CD4-positive, alpha-beta T cell treated with Interleukin-2 at 100 ng/mL for 4 hours (primary cell): ENCODE measurements at regions not wholly inside any gene's neighbourhood (a gene's known extent, or its start where the extent isn't known, plus 50 kb on each side); places are given as distances from the start of the nearest gene placed in this dataset.
"Not testable (repeated sequence)": the region's sequence is repeated elsewhere in the genome, so short reads cannot be mapped to it uniquely, and the experiment has no call there.

Source experiments
- DNase-seq: peaks from one replicate; pipeline ENCODE4 v3.0.0-alpha.2; 2020; ENCODE audit warnings: low spot score

GRCh38 chr20:40274912-40275533 lies 414.0 kb downstream of the MAFB start:
- no peak for DNase-seq

DNA sequence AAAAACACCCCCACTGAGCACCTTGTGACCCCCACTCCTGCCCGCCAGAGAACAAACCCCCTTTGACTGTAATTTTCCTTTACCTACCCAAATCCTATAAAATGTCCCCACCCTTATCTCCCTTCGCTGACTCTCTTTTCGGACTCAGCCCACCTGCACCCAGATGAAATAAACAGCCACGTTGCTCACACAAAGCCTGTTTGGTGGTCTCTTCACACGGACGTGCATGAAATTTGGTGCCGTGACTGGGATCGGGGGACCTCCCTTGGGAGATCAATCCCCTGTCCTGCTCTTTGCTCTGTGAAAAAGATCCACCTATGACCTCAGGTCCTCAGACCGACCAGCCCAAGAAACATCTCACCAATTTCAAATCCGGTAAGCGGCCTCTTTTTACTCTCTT lies 419.8 kb downstream of the MAFB start:
- DNase-seq, result not testable (repeated sequence)

GRCh38 chr20:40268321-40269075 lies 420.5 kb downstream of the MAFB start:
- DNase-seq, result no peak

DNA sequence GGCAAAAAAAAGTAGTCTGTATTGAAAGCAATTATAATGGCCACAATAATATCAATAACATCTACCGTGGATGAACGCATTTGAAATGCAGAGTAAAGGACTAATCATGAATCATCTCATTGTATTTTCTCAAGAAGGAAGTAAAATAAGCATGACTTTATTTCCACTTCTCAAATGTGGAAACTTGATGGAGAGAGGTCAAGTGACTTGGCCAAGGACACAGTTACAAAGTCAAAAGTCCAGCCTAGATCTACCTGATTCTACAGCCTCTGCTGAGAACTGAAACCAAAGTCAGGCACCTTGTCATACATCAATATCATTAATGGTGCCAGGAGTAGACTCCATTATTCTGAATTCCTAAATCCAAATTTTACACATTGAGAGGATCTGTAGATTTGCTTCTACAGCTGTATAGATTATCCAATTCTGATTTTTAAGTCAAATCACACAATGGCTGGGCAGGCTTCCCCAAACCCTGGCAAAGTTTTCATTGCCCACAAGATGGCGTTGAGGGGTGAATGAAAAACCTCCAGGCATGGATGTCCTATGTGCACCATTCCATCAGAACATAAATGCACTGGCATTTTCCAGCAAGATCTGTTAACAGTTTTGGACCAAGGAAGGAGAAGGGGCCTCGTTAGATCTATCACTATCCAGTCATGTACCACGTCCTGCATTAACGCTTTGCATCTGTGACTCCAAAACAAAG lies 423.1 kb downstream of the MAFB start:
- no peak for DNase-seq

DNA sequence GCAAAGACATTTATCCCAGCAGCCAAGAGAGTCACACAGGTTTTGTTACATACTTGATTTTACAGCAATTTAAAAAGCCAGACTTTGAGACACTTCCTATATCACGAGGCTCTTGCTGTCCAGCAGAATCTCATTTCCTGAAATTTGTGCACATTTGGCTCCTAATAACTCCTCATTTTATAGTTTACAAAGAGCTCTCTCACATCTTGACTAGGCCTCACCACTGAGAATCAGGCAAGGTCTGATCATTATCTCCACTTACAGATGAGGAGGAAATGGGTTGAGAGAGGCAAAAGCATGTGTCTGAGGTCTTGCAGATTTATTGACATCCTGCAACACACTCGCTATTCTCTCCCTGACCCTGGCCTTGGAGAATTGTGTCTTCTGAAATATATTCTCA lies 426.8 kb downstream of the MAFB start:
- DNase-seq, result no peak

DNA sequence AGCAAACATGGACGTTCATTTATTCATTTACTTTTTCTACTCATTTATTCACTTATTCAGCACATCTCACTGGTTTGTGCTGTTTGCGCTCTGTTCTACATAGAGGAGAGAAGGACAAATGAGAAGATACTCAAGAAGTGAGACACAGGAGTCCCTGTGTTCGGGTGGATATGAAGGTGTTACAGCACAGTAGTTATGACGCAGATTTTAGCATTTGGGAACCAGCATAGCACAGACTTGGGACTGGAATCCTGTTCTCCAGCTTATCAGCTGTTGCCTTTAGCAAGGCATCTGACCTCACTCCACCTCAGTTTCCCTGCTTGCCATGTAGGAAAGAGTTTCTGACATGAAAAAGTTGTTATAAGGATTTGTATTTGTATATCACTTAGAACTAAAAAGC lies 430.1 kb downstream of the MAFB start:
- DNase-seq, result no peak

GRCh38 chr20:40257763-40258162 lies 431.3 kb downstream of the MAFB start:
- no peak for DNase-seq

DNA sequence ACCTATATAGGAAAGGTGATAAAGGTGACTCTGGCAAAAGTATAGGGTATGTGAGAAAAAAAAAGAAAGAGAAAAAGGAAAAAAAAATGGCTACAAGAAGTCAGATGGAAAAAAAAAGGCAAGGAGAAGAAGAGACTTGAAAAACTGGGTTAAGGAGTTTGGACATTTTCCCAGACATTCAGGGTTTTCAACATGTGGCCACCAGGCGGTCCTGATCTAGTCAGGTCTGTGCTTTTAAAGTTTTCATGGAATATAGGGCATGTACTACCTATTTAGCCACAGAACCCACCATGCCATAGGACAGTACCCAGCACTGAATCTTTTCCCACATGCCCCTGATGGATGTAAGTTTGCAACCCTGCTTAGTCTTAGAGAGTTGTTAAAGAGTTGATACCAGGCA lies 433.7 kb downstream of the MAFB start:
- no peak for DNase-seq

- DNase-seq, result no peak
These were observed 434.8 kb downstream of the MAFB start for GRCh38 chr20:40254023-40254772.

DNA sequence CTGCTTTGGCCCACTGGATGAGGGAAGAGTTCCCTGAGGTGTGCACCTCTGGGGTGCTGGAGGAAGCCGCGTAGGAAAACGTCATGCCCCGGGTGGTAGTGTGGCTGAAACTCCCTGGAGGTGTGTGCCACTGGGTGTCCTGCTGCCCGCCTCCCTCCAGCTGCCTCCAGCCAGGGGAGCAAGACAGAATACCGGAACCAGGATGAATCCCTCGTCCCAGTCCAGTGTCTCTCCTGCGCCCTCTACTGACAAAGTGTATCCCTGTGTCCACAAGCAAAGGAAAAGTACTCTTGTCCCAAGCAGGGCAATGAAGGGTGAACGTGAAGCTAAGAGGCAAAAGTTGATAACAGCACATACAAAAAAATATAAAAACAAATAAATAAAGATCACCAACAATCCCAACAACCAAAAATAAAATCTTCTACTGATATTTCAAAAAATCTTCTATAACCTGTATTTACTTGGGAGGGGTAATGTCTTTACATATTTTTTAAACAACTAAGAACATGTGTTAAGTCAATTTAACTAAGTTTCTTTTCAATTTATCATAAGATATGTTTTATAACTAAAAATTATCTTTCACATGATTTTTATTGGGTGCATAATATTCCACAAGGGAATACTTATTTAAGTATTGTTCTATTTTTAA lies 437.6 kb downstream of the MAFB start:
- no peak for DNase-seq

GRCh38 chr20:40249805-40250204 lies 439.2 kb downstream of the MAFB start:
- DNase-seq, result no peak

GRCh38 chr20:40245829-40246228 lies 443.2 kb downstream of the MAFB start:
- DNase-seq, result no peak

DNA sequence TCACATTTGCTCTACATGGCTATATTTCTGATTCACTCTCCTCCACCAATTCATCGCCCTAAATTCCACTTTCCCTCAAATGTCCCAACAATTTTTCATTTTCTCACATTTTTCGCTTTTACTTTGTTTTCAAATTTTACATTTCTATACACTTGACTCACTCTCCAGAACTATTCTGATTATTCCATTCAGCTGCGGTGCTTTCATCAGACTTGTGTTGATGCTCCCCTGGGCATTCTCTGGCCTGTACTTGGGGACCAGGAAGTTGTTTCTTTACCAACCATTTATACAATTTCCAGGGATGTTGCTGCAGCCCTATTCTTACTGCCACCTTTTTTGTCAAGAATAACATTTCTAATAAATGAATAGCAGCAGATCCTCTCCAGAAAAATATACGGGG lies 444.8 kb downstream of the MAFB start:
- no peak for DNase-seq

DNA sequence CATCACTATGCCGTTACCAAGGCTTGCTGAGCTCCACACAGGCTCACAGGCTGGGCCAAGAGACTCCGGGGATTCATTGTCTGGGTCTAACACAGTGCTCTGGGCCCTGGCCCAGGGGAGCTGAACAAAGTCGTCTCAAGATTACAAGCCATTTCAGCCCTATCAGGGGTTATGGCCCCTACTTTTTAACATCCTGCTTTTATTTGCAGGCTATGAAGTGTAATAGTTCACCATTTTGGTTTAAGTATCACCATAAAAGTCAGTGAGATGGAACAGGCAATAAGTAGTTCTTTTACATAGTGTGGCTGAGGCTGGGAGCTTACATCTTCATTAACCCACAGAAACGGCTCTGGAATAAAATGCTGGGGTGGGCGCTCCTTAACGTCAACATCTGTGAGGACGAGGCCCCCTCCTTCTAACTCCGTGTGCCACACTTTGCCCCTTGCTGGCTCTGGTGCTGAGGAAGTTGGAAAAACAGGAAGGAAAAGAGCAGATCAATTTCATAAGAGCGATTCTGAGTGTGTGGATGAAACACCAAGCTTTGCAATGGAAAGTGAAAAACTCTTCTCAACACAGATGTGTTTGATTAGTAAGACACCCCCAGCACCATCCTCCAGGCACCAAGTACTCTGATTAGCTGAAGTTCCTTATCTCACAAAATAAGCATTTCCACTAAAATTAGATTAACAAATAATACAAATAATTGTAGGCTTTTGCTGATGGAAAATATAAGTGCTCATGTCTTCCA lies 447.3 kb downstream of the MAFB start:
- DNase-seq, result no peak

DNA sequence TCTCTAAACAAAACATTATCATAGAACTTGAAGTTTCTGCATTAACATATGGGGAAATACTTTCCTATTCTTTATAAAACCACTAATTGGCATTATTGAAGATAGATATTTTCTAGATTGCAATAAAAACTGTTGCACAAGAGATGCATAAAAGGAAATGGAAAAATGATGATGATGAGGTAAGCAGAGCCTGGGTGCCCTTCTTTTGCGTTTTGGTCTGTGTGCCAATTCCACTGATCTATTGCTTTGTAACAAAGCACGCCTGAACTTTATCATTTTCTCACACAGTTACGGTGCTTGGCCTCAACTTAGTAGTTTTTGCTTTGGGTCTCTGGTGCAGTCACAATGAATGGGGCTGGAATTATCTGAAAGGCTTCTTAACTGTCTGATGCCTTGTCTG lies 450.5 kb downstream of the MAFB start:
- DNase-seq, result no peak

DNA sequence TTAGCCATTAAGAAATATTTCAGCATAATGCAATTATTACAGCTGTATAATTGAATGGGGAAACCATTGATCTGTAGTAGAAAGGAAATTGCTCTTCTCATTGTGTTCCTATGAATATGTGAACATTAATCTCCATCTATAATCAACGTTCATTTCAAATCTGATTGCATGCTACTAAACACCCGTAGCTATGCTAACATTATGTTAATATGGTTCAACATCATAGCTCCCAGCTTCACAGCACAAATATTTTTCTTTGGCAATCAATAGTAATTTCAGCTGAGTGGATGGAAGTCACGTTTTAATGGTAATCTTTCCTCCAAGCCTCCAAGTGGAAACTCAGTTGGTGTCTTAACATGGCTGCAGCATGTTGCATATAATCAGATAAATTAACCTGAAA lies 454.4 kb downstream of the MAFB start:
- no peak for DNase-seq

DNA sequence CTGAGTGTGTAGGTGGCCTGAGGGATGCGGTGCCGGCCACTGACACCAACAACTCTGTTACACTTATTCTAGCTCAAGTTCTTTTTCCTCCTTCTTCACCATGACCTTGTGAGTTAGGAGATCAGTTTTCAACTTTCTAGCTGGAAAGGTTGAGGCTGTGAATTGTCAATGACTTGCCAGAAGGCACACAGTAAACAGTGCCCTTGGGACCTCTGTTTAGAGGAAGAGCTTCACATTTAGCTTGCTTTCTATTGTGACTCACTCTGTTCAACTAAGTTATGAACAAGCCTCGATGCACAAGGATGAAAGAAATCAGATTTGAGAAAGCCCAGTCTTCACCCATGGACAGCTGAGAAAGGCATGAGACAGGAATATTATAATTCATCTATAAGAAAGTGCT lies 455.6 kb downstream of the MAFB start:
- DNase-seq, result no peak

DNA sequence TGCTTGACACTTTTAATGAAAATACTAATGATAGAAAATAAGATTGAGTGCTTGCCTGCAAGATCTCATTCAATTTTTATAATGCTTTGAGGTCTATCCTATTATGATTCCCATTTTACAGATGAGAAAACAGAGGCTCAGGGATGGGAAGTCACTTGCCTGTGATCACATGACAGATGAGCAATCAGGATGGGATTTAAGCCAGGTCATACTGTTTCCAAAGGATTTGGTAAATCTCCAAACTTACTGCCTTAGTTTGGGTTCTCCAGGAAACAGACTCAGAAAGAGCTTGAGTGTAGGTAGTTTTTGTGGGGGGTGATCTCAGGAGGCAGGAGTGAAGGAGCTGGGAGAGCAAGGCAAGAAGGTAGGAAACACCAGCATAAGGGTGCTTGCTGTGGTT lies 456.3 kb downstream of the MAFB start:
- DNase-seq, result no peak

- DNase-seq, result no peak
These were observed 456.8 kb downstream of the MAFB start for GRCh38 chr20:40232273-40232672.

- DNase-seq, result no peak
These were observed 458.6 kb downstream of the MAFB start for GRCh38 chr20:40230486-40230885.

DNA sequence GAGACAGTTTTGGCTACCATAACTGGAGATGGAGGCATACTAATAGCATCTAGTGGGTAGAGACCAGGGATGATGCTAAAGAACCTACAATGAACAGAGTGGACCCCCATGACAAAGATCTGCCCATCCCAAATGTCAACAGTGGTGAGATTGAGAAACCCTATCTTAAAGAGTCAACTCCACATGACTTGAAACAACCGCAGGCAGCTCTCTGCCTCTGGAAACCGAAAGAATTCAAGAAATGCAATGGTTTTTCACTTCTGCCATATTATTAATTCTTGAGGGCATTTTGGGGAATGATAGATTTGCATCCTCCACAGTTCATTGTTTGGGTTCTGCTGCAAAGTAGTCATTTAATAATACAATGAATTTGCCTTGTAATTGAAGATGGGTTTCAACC lies 463.4 kb downstream of the MAFB start:
- no peak for DNase-seq
